GM12874 (cell line): ENCODE measurements at regions not wholly inside any gene's neighbourhood (a gene's known extent, or its start where the extent isn't known, plus 50 kb on each side); places are given as distances from the start of the nearest gene placed in this dataset.

Experiments used
- TF ChIP-seq, protein P1 (sequence below): IDR thresholded peaks from 2 replicates; pipeline ENCODE4 v1.5.1; 2011; ENCODE audit warnings: low read depth, mild to moderate bottlenecking, control low read depth, low read length, moderate library complexity; ENCODE audit not compliant: insufficient read depth

GRCh38 chr13:37929308-37929707, 59.7 kb upstream of the TRPC4 start:
- TF ChIP-seq, protein P1, sequence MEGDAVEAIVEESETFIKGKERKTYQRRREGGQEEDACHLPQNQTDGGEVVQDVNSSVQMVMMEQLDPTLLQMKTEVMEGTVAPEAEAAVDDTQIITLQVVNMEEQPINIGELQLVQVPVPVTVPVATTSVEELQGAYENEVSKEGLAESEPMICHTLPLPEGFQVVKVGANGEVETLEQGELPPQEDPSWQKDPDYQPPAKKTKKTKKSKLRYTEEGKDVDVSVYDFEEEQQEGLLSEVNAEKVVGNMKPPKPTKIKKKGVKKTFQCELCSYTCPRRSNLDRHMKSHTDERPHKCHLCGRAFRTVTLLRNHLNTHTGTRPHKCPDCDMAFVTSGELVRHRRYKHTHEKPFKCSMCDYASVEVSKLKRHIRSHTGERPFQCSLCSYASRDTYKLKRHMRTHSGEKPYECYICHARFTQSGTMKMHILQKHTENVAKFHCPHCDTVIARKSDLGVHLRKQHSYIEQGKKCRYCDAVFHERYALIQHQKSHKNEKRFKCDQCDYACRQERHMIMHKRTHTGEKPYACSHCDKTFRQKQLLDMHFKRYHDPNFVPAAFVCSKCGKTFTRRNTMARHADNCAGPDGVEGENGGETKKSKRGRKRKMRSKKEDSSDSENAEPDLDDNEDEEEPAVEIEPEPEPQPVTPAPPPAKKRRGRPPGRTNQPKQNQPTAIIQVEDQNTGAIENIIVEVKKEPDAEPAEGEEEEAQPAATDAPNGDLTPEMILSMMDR, result no peak

GRCh38 chr13:37927561-37927960, 58.0 kb upstream of the TRPC4 start:
- TF ChIP-seq, protein P1, result no peak

GRCh38 chr13:37925878-37926473, 56.4 kb upstream of the TRPC4 start:
- TF ChIP-seq, protein P1, result no peak

- TF ChIP-seq, protein P1, result no peak
These were observed 53.7 kb upstream of the TRPC4 start for GRCh38 chr13:37923236-37923635.

DNA sequence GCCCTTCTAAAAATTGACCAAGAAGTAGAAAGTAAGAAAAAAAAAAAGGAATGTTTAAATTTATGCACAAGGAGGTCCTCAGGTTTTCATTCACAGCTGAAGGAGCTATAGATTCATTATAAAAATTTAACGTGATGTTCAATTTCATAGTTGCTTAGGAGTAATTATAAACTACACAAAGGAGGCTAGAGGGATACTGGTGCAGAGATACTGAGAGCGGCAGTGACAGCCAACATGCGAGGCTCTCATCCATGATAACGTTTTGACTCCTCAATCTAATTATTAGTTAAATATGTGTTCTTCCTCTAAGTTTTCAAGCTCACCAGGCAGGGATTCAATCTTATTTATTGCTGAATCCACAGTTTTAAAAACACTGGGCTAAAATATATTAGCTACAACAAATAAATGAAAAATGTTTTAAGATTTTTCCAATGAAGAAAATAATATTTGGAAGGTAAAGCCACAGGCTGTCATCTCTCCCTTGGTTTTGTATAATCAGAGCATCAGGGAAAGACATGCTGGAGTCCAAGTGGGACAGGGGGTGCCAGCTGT, 49.8 kb upstream of the TRPC4 start:
- TF ChIP-seq, protein P1, result no peak
